T-helper 1 cell treated with Interleukin-12 subunit alpha and Interleukin-12 subunit beta and Interleukin-4 antibody, amounts not matched to agents 30 μg/mL and 1 μg/mL, for 36 hours (primary cell): ENCODE measurements at regions not wholly inside any gene's neighbourhood (a gene's known extent, or its start where the extent isn't known, plus 50 kb on each side); places are given as distances from the start of the nearest gene placed in this dataset.
A peak's percentile ranks its signal among the peaks of the same experiment; 100 is the strongest.

Experiments
- H3K27ac Mint-ChIP-seq: one replicate; pipeline ENCODE4 v1.8.0; 2021; ENCODE audit warnings: mild to moderate bottlenecking, mixed read lengths
- H3K27me3 Mint-ChIP-seq: one replicate; pipeline ENCODE4 v1.8.0; 2021; ENCODE audit warnings: low read depth, mixed read lengths
- H3K36me3 Mint-ChIP-seq: one replicate; pipeline ENCODE4 v1.8.0; 2021; ENCODE audit warnings: low read depth, mixed read lengths
- H3K4me1 Mint-ChIP-seq: one replicate; pipeline ENCODE4 v1.8.0; 2021; ENCODE audit warnings: low read depth, mixed read lengths
- H3K4me3 Mint-ChIP-seq: one replicate; pipeline ENCODE4 v1.8.0; 2021; ENCODE audit warnings: mild to moderate bottlenecking, moderate library complexity, mixed read lengths
- H3K9me3 Mint-ChIP-seq: one replicate; pipeline ENCODE4 v1.8.0; 2021; ENCODE audit warnings: mixed read lengths

DNA sequence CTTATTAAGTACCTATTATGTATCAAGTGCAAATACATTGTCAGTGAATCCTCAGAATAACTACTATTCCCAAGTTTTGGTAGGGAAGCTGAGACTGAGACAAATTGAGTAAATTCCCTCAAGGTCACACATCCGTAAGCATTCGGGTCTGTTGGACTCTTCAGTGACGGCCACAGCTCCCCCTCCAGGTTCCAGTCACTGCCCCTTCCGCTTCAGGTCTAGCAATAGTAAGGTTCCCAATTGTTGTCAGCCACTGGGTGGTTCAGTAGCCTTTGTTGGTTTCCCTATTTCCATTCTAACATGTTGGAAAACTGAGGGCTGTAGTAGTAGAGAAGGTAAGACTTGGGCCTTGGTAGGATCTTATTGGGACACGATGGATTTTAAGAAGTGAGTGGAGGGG, 54.9 kb upstream of the TNRC6B start:
- Mint-ChIP-seq H3K36me3 (peaks cover 24% of the 10 kb centered on the region), H3K27me3 (no peaks in the 10 kb centered on the region), H3K27ac (peak overlapping the region; percentile 10), H3K4me1 (peaks cover 24% of the 10 kb centered on the region), H3K4me3 (no peak overlapping the region), H3K9me3 (no peaks in the 10 kb centered on the region)

DNA sequence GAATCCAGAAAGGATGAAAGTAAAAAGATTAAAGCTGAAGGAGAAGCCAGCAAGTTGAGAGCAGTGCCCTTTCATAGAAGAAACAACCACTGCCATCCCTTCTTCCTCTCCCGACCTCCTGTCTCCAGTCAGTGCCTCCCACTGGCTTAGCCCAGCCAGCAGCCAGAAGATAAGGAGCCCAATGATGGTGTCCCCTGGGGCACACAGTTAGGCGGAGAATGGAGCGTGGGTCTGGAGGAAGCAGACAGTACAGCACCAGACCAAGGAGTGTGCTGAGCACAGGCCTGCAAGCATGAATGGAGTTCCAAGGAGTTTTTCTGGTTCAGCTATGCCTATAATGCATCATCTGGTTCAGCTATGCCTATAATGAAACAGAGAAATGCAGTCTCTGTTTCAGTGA, 54.3 kb upstream of the TNRC6B start:
- no peak overlapping the region for H3K4me3 Mint-ChIP-seq
- H3K9me3 Mint-ChIP-seq, result no peaks in the 10 kb centered on the region
- no peak overlapping the region for H3K27ac Mint-ChIP-seq
- no peaks in the 10 kb centered on the region for H3K27me3 Mint-ChIP-seq
- peaks cover 26% of the 10 kb centered on the region for H3K36me3 Mint-ChIP-seq
- H3K4me1 Mint-ChIP-seq, result peaks cover 26% of the 10 kb centered on the region
